Testis (tissue), 2 donors: ENCODE measurements at regions not wholly inside any gene's neighbourhood (a gene's known extent, or its start where the extent isn't known, plus 50 kb on each side); places are given as distances from the start of the nearest gene placed in this dataset.

Source experiments
- POLR2A ChIP-seq: fragments of 450-650 bp; IDR thresholded peaks from one replicate; pipeline ENCODE4 v1.6.1; 2017; ENCODE audit warnings: antibody characterized with exemption, mild to moderate bottlenecking, moderate library complexity
- TF ChIP-seq, protein P1 (sequence below), 3 experiments: fragments of 450-650 bp in 2 of 3; fragments of 200-600 bp in 1 of 3; sonication (generic) in 1 of 3; IDR thresholded peaks; one replicate each; pipeline ENCODE4 v1.5.1; 2016 to 2019; ENCODE audit warnings: antibody characterized with exemption in 3 of 3, mild to moderate bottlenecking in 2 of 3, moderate library complexity in 1 of 3

DNA sequence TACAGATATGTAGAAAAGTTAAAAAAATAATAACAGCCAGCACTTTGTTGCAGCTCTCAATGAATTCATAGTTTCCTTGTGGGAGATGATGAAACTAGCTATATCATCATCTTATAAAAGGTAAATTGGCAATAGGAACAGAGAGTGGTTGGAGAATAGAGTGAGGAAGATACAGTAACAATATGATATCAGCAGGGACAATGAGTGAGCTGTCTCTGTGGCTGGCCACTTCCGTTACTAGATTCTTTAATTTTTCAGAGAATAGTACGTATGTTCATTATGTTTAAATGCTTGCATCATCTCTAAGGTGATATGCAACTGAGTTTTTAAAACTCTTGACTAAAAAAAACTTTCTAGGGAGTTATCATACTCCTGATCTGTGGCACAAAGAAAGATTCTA is 1006.2 kb upstream of the FLRT2 start:
- TF ChIP-seq, protein P1, sequence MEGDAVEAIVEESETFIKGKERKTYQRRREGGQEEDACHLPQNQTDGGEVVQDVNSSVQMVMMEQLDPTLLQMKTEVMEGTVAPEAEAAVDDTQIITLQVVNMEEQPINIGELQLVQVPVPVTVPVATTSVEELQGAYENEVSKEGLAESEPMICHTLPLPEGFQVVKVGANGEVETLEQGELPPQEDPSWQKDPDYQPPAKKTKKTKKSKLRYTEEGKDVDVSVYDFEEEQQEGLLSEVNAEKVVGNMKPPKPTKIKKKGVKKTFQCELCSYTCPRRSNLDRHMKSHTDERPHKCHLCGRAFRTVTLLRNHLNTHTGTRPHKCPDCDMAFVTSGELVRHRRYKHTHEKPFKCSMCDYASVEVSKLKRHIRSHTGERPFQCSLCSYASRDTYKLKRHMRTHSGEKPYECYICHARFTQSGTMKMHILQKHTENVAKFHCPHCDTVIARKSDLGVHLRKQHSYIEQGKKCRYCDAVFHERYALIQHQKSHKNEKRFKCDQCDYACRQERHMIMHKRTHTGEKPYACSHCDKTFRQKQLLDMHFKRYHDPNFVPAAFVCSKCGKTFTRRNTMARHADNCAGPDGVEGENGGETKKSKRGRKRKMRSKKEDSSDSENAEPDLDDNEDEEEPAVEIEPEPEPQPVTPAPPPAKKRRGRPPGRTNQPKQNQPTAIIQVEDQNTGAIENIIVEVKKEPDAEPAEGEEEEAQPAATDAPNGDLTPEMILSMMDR (IDR thresholded peaks at IDR 0.05): no peak
- TF ChIP-seq POLR2A: no peak
